Subcutaneous abdominal adipose tissue (tissue), 5 donors: ENCODE measurements at regions not wholly inside any gene's neighbourhood (a gene's known extent, or its start where the extent isn't known, plus 50 kb on each side); places are given as distances from the start of the nearest gene placed in this dataset.

Experiments used
- H3K27ac ChIP-seq: one replicate; pipeline ENCODE4 v1.7.0; 2013; ENCODE audit warnings: low read depth, mild to moderate bottlenecking, inconsistent platforms, low read length, moderate library complexity
- H3K27me3 ChIP-seq, 5 donors: one replicate each; pipeline ENCODE4 v1.7.0; 2013; ENCODE audit warnings: low read length in 5 of 5, inconsistent platforms in 1 of 5; ENCODE audit not compliant: control insufficient read depth in 5 of 5, insufficient read depth in 4 of 5
- H3K36me3 ChIP-seq, 5 donors: one replicate each; pipeline ENCODE4 v1.7.0; 2013; ENCODE audit warnings: low read length in 5 of 5; ENCODE audit not compliant: control insufficient read depth in 5 of 5, insufficient read depth in 5 of 5
- H3K4me1 ChIP-seq, 5 donors: one replicate each; pipeline ENCODE4 v1.7.0; 2013; ENCODE audit warnings: low read length in 5 of 5, mild to moderate bottlenecking in 3 of 5, moderate library complexity in 1 of 5; ENCODE audit not compliant: control insufficient read depth in 5 of 5, insufficient read depth in 5 of 5
- H3K4me3 ChIP-seq, 5 donors: one replicate each; pipeline ENCODE4 v1.7.0; 2013; ENCODE audit warnings: low read length in 5 of 5, low read depth in 1 of 5
- H3K9ac ChIP-seq, 5 donors: one replicate each; pipeline ENCODE4 v1.7.0; 2013; ENCODE audit warnings: low read length in 5 of 5, mild to moderate bottlenecking in 4 of 5, moderate library complexity in 3 of 5
- H3K9me3 ChIP-seq, 5 donors: one replicate each; pipeline ENCODE4 v1.7.0; 2013; ENCODE audit warnings: low read length in 5 of 5; ENCODE audit not compliant: control insufficient read depth in 5 of 5
- donor health status: healthy.
- donor health status: healthy.
- donor health status: healthy.
- donor health status: healthy.
- donor health status: healthy.

GRCh38 chr4:62159306-62159705, 959.2 kb downstream of the ADGRL3 start:
- Histone ChIP-seq H3K36me3 (no peaks in the 10 kb centered on the region), H3K9me3 (peaks cover 0 to 5% (median 0%) of the 10 kb centered on the region in 5 donors), H3K27ac (no peak overlapping the region), H3K4me3 (no peak overlapping the region), H3K27me3 (no peaks in the 10 kb centered on the region), H3K9ac (no peak overlapping the region), H3K4me1 (no peaks in the 10 kb centered on the region)

- Histone ChIP-seq H3K4me3 (no peak overlapping the region), H3K4me1 (no peaks in the 10 kb centered on the region), H3K36me3 (no peaks in the 10 kb centered on the region), H3K27me3 (no peaks in the 10 kb centered on the region), H3K9ac (no peak overlapping the region), H3K27ac (no peak overlapping the region), H3K9me3 (peaks cover 0 to 2% (median 0%) of the 10 kb centered on the region in 5 donors)
Measured at GRCh38 chr4:62156205-62156604, 956.1 kb downstream of the ADGRL3 start.

GRCh38 chr4:62145276-62145675, 945.1 kb downstream of the ADGRL3 start:
- Histone ChIP-seq H3K36me3 (no peaks in the 10 kb centered on the region), H3K27ac (no peak overlapping the region), H3K9ac (no peak overlapping the region), H3K4me3 (no peak overlapping the region), H3K27me3 (no peaks in the 10 kb centered on the region), H3K9me3 (peaks cover 0 to 4% (median 2%) of the 10 kb centered on the region in 5 donors), H3K4me1 (no peaks in the 10 kb centered on the region)

- H3K27ac ChIP-seq = no peak overlapping the region
- H3K4me1 ChIP-seq = no peaks in the 10 kb centered on the region
- no peak overlapping the region for H3K9ac ChIP-seq
- H3K27me3 ChIP-seq = no peaks in the 10 kb centered on the region
- peaks cover 0 to 4% (median 2%) of the 10 kb centered on the region in 5 donors for H3K9me3 ChIP-seq
- no peaks in the 10 kb centered on the region for H3K36me3 ChIP-seq
- H3K4me3 ChIP-seq = no peak overlapping the region
Measured at GRCh38 chr4:62144431-62144830, 944.3 kb downstream of the ADGRL3 start.

GRCh38 chr4:62135565-62136156, 935.5 kb downstream of the ADGRL3 start:
- no peak overlapping the region for H3K27ac ChIP-seq
- H3K4me3 ChIP-seq = no peak overlapping the region
- no peaks in the 10 kb centered on the region for H3K36me3 ChIP-seq
- H3K9ac ChIP-seq = no peak overlapping the region
- peaks cover 0 to 9% (median 7%) of the 10 kb centered on the region in 5 donors for H3K9me3 ChIP-seq
- H3K4me1 ChIP-seq = no peaks in the 10 kb centered on the region
- H3K27me3 ChIP-seq = no peaks in the 10 kb centered on the region

- Histone ChIP-seq H3K9ac (no peak overlapping the region), H3K27ac (no peak overlapping the region), H3K27me3 (no peaks in the 10 kb centered on the region), H3K4me1 (no peaks in the 10 kb centered on the region), H3K4me3 (no peak overlapping the region), H3K36me3 (no peaks in the 10 kb centered on the region), H3K9me3 (peaks cover 0 to 13% (median 7%) of the 10 kb centered on the region in 5 donors)
Measured at GRCh38 chr4:62133977-62134376, 933.9 kb downstream of the ADGRL3 start.

- Histone ChIP-seq H3K36me3 (no peaks in the 10 kb centered on the region), H3K4me1 (no peaks in the 10 kb centered on the region), H3K27me3 (no peaks in the 10 kb centered on the region), H3K9me3 (peaks cover 0 to 12% (median 7%) of the 10 kb centered on the region in 5 donors), H3K27ac (no peak overlapping the region), H3K4me3 (no peak overlapping the region), H3K9ac (no peak overlapping the region)
Measured at GRCh38 chr4:62133101-62133897, 933.2 kb downstream of the ADGRL3 start.

- H3K36me3 ChIP-seq = no peaks in the 10 kb centered on the region
- H3K4me3 ChIP-seq = no peak overlapping the region
- peaks cover 0 to 11% (median 7%) of the 10 kb centered on the region in 5 donors for H3K9me3 ChIP-seq
- H3K4me1 ChIP-seq = no peaks in the 10 kb centered on the region
- H3K9ac ChIP-seq = no peak overlapping the region
- no peak overlapping the region for H3K27ac ChIP-seq
- H3K27me3 ChIP-seq = no peaks in the 10 kb centered on the region
Measured at GRCh38 chr4:62131049-62131448, 930.9 kb downstream of the ADGRL3 start.

- Histone ChIP-seq H3K27ac (no peak overlapping the region), H3K4me1 (no peaks in the 10 kb centered on the region), H3K9me3 (peaks cover 0 to 11% (median 7%) of the 10 kb centered on the region in 5 donors), H3K9ac (no peak overlapping the region), H3K36me3 (no peaks in the 10 kb centered on the region), H3K27me3 (no peaks in the 10 kb centered on the region), H3K4me3 (no peak overlapping the region)
Measured at GRCh38 chr4:62130637-62131036, 930.5 kb downstream of the ADGRL3 start.

GRCh38 chr4:62130230-62130629, 930.1 kb downstream of the ADGRL3 start:
- Histone ChIP-seq H3K27me3 (no peaks in the 10 kb centered on the region), H3K4me3 (no peak overlapping the region), H3K4me1 (no peaks in the 10 kb centered on the region), H3K36me3 (no peaks in the 10 kb centered on the region), H3K9me3 (peaks cover 0 to 11% (median 7%) of the 10 kb centered on the region in 5 donors), H3K27ac (no peak overlapping the region), H3K9ac (no peak overlapping the region)
